Activated B cell treated with CpG ODN at 0.5 μM for 24 hours (primary cell): ENCODE measurements at regions not wholly inside any gene's neighbourhood (a gene's known extent, or its start where the extent isn't known, plus 50 kb on each side); places are given as distances from the start of the nearest gene placed in this dataset.

ENCODE experiments used
- ATAC-seq: fragments of 200-7000 bp; cut with Tn5 transposase; one replicate; pipeline ENCODE4 v1.10.0; 2021; ENCODE audit warnings: low read depth, mild to moderate bottlenecking, moderate library complexity
- CTCF ChIA-PET: fragments of 350-600 bp; sonication (Branson Sonifier 250); formaldehyde crosslinking; loops from one replicate; lab custom pipeline; 2021; ENCODE audit warnings: antibody characterized with exemption; lab: Charles Lee
- POLR2A ChIA-PET: fragments of 350-600 bp; sonication (Branson Sonifier 250); formaldehyde crosslinking; loops from one replicate; lab custom pipeline; 2021; ENCODE audit warnings: antibody characterized with exemption; lab: Charles Lee
- DNase-seq: peaks from one replicate; pipeline ENCODE4 v3.0.0; 2022
- H3K27ac Mint-ChIP-seq: one replicate; pipeline ENCODE4 v1.8.0; 2020; ENCODE audit warnings: mixed read lengths
- H3K27me3 Mint-ChIP-seq: one replicate; pipeline ENCODE4 v1.8.0; 2021; ENCODE audit warnings: mixed read lengths
- H3K36me3 Mint-ChIP-seq: one replicate; pipeline ENCODE4 v1.8.0; 2021; ENCODE audit warnings: low read depth, mixed read lengths
- H3K4me1 Mint-ChIP-seq: one replicate; pipeline ENCODE4 v1.8.0; 2021; ENCODE audit warnings: mixed read lengths
- H3K4me3 Mint-ChIP-seq: one replicate; pipeline ENCODE4 v1.8.0; 2020; ENCODE audit warnings: mild to moderate bottlenecking, mixed read lengths
- H3K9me3 Mint-ChIP-seq: one replicate; pipeline ENCODE4 v1.8.0; 2020; ENCODE audit warnings: mixed read lengths
- CTCF ChIP-seq: fragments of 200-600 bp; IDR thresholded peaks from one replicate; pipeline ENCODE4 v1.8.0; 2022; ENCODE audit warnings: antibody characterized with exemption, mild to moderate bottlenecking
- intact Hi-C: fragments of 100-400 bp; cut with micrococcal nuclease; formaldehyde crosslinking; loops from one replicate; pipeline ENCODE4 v1.15.1; 2024

- ChIA-PET POLR2A (no interaction called here), CTCF (no interaction called here)
- H3K9me3 Mint-ChIP-seq = peaks cover 13% of the 10 kb centered on the region
- no peak overlapping the region for H3K27ac Mint-ChIP-seq
- no peaks in the 10 kb centered on the region for H3K36me3 Mint-ChIP-seq
- no peaks in the 10 kb centered on the region for H3K4me1 Mint-ChIP-seq
- H3K27me3 Mint-ChIP-seq = no peaks in the 10 kb centered on the region
- DNase-seq (no peak), ATAC-seq (no peak)
- H3K4me3 Mint-ChIP-seq = no peak overlapping the region
- TF ChIP-seq CTCF = no peak
- intact Hi-C loops = no loop called here
These were observed 688.8 kb upstream of the PIK3C3 start for GRCh38 chr18:41266204-41266603.

- no peak for ATAC-seq
- H3K9me3 Mint-ChIP-seq = peaks cover 13% of the 10 kb centered on the region
- H3K4me1 Mint-ChIP-seq = no peaks in the 10 kb centered on the region
- H3K36me3 Mint-ChIP-seq = no peaks in the 10 kb centered on the region
- intact Hi-C loops = no loop called here
- ChIA-PET POLR2A (no interaction called here), CTCF (no interaction called here)
- H3K4me3 Mint-ChIP-seq = no peak overlapping the region
- no peaks in the 10 kb centered on the region for H3K27me3 Mint-ChIP-seq
- TF ChIP-seq CTCF = no peak
- DNase-seq = no peak
- H3K27ac Mint-ChIP-seq = no peak overlapping the region
These were observed 690.0 kb upstream of the PIK3C3 start for GRCh38 chr18:41265047-41265446.

- no peak for ATAC-seq
- Mint-ChIP-seq H3K27me3 (no peaks in the 10 kb centered on the region), H3K27ac (no peak overlapping the region), H3K4me3 (no peak overlapping the region), H3K9me3 (peaks cover 9% of the 10 kb centered on the region), H3K4me1 (no peaks in the 10 kb centered on the region), H3K36me3 (no peaks in the 10 kb centered on the region)
- no peak for TF ChIP-seq CTCF
- no peak for DNase-seq
- intact Hi-C loops = no loop called here
- CTCF ChIA-PET = no interaction called here
- POLR2A ChIA-PET = no interaction called here
These were observed 691.1 kb upstream of the PIK3C3 start for GRCh38 chr18:41263956-41264355.

DNA sequence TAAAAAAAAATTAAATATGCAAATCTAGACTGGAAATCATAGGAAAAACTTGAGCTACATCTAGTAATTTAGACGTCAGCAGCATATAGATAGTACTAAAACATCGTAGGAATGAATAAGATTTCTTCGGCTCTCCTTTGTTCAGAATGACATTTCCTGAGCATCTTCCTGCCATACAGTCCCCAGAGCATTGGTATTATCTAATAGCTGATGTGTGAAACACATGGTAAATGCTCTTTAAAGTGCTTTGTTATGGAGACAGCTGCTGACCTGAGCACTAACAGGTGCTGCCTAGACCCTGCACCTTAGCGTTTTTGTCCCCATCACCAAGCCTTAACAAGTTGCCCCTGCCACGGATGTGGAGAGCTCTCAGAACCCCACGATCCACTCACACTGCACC is 692.3 kb upstream of the PIK3C3 start:
- no peak for DNase-seq
- Mint-ChIP-seq H3K4me1 (no peaks in the 10 kb centered on the region), H3K4me3 (no peak overlapping the region), H3K27me3 (no peaks in the 10 kb centered on the region), H3K27ac (no peak overlapping the region), H3K36me3 (no peaks in the 10 kb centered on the region), H3K9me3 (peaks cover 9% of the 10 kb centered on the region)
- ATAC-seq = no peak
- intact Hi-C loops = no loop called here
- ChIA-PET POLR2A (no interaction called here), CTCF (no interaction called here)
- no peak for TF ChIP-seq CTCF

DNA sequence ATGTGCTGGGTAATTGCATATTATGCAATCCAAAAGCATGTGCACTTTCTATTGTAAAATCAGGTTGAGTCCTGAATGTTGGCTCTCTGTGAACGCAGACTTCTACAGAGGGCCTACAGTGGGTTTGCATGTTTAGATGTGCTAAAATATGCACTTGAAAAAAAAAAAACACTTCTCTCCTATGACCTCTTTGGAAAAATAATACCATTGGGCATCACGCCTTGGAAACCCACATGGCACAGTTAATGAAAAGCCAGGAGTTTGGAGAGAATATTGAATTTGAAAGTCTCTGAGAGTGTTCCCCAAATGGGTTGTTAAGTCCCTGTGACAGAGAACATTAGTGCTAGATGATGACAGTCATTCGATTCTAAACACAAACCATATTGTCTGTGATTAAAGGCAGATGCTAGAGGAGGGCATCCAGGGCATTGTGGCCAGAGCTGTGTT is 710.4 kb upstream of the PIK3C3 start:
- Mint-ChIP-seq H3K27ac (no peak overlapping the region), H3K9me3 (no peaks in the 10 kb centered on the region), H3K27me3 (no peaks in the 10 kb centered on the region), H3K4me1 (no peaks in the 10 kb centered on the region), H3K4me3 (no peak overlapping the region), H3K36me3 (no peaks in the 10 kb centered on the region)
- POLR2A ChIA-PET = no interaction called here
- intact Hi-C loops = no loop called here
- CTCF ChIA-PET = no interaction called here
- ATAC-seq (no peak), DNase-seq (no peak)
- no peak for TF ChIP-seq CTCF
